HG03565 (cell line): ENCODE measurements at regions not wholly inside any gene's neighbourhood (a gene's known extent, or its start where the extent isn't known, plus 50 kb on each side); places are given as distances from the start of the nearest gene placed in this dataset.
A peak's percentile ranks its signal among the peaks of the same experiment; 100 is the strongest.

Experiments used
- ATAC-seq: cut with Tn5 transposase; IDR thresholded peaks from one replicate; pipeline ENCODE4 v1.9.1; 2021; ENCODE audit warnings: mild to moderate bottlenecking, moderate library complexity; ENCODE audit not compliant: unreplicated experiment

DNA sequence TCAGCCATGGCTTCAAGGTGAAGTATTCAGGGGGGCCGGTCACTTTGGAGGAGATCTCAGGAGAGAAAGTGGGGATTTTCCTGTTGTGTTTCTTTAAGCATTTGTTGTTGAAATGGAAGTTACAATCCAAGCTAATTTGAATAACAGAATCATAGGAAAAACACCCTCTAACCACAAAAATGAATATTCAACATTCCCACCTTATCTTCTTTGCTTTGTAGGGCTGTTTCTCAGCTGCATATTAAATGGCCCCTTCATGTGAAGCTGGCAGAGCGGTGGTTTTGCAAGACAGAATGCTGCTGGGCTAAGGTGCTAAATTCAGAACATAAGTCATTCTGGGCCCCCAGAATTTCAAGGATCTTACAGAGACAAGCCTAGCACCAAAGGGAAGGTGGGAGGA is 279.0 kb downstream of the RRAGC start:
- ATAC-seq = no peak

DNA sequence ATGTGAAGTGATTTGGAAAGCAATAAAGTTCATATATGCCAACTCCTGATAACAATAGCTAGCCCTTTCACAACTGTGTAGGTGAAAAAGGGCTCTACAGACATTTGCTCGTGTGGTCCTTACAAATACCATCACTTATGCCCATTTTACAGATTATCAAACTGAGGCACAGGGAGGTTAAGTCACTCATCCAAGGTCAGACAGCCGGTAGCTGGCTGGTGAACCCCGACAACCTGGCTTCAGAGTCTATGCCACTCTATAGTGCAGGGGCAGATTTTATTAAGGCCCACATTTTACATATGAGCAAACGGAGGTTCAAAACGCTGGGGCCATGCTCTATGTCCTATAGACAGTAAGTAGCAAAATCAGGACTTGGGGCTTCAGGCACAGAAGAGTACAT is 280.5 kb downstream of the RRAGC start:
- ATAC-seq = no peak

DNA sequence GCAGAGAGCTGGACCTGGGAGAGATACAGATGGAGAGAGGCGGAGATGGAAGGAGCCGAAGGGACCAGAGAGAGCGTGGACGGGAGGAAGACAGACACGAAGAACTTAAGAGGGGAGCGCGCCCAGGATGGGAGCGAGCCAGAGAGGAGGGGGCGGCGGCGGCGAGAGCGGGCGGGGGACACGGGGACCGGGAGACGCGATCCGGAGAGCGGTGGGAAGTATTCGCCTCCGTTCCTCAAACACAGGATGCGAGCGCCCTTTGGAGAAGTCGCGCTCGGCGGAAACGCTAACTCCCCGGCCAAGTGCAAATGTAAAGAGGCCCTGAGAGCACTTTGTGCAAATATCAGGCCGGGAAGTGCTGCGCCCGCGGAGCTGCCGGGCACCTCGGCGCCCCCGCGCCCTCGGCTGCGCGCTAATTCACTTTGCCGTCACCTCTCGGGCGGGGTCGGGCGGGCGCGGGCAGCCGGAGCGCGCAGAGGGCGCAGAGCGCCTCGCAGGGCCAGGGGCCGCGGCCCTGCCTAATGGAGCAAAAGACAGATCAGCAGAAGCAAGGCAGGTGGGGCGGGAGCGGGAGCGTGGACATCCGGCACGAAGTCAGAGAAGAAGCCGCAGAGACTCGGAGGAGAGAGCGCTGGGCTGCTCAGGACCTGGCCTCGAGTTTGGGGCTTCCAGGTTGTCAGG is 281.2 kb downstream of the RRAGC start:
- no peak for ATAC-seq

DNA sequence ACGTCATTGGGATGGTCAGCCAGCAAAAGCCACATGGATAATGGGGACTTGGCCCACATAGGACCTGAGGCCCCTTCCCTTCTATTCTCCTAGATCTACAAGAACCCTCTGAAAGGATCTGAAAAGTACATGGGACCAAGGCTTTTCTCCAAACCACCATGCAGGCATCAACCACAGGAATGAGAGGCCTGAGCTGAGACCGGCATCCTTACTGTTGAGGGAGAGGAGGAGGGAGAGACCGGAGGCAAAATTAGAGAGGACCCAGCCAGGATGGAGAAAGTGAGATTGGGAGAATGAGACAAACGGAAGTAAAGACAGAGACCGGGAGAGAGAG is 281.7 kb downstream of the RRAGC start:
- no peak for ATAC-seq

DNA sequence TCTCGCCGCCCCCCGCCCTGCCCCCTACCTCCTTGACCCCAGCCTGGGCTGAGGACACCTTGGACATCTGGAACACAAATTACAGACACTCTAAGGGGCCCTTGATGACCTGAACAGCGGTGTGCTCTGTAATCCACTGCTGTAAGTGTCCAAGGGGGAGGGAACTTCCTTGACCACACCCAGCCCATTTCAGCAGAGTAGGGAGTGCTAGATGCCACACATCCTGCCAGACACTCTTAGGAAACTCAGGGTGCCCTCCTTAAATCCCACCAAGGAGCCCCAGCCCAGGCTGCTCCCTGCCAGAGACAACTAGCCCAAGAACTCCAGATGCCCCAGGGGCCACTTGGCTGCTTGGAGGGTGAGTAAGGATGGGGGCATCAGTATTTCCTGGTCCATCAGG is 282.2 kb downstream of the RRAGC start:
- ATAC-seq = no peak

DNA sequence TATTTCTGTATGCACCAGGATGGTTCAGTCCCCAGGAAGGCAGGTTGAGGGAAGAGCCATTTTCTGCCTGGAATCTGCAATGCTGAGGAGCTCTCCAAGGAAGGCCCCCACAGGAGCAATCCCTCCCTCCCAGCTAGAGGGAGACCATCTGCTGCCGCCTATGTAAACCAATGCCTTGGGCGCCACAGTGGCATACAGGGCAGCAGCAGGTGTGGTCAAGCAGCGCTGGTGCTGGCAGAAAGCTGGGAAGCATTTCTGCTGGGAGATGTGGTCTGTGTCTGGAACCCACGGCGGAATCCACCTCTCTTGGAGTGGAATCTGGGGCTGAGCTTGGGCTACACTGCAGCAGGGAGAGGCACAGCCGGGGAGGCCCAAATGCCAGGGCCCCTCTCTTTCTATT is 283.3 kb downstream of the RRAGC start:
- no peak for ATAC-seq

DNA sequence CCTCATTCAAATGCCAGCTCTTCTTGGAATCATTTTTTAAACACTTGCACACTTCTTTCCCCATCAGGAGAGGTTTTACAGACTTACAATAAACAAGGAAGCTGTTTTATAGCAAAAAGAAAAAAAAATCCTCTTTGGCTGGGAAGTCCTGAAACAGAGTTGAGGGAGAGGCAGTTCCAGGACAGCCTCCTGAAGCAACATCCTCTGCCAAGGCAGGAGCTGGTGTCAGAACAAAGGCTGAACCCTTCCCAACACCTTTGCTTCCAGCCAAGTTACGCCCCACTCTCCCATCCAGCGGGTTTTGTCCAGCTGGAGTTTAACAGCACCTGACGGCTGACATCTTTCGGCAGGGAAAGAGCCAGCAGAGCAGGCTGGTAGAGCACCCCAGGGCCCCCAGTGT is 287.8 kb downstream of the RRAGC start:
- no peak for ATAC-seq

DNA sequence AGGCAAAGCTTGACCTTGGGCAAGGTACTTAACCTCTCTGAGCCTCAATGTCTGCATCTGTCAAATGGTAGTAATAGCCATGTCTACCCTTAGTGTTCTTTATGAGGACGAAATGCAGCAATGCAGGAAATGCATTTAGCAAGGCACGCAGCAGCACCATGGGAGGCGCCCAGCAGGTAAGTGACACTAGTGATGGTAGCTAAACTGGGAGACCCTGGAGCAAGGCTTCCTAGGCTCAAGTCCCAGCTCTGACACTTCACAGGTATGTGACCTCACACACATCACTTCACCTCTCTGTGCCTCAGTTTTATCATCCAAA is 289.0 kb downstream of the RRAGC start:
- no peak for ATAC-seq

DNA sequence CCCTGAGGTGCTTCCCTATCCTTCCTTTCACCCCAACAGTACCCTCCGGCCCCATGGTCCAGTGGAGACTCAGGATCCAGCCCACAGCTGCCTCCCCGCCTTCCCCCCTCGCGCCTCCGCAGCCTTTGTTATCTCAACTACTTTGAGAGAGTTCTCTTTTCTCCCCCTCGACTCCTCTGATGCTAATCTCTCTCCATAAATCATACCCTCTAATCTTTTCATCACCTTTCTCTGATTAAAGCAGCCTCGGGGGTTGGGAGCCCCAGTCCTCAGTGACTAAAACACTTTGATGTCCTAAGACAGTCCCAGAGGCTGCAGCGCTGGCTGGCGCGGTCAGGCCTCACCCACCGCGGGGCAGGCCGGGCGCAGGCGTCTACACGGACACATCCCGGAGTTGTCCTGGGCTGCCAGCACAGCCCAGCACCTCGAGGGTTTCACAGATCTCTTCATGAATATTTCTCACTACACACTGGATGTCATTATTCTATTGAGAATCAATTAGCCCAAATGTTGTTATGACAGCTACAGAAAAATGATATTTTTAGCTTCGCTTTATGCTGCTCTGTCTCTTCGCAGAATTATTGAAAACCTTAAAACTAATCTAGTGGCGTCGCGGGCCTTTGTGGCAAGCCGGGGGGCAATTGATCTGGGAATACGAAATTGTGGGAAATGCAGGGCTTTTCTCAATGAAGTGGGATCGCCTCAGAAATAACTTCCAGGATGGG is 289.5 kb downstream of the RRAGC start:
- ATAC-seq = no peak

DNA sequence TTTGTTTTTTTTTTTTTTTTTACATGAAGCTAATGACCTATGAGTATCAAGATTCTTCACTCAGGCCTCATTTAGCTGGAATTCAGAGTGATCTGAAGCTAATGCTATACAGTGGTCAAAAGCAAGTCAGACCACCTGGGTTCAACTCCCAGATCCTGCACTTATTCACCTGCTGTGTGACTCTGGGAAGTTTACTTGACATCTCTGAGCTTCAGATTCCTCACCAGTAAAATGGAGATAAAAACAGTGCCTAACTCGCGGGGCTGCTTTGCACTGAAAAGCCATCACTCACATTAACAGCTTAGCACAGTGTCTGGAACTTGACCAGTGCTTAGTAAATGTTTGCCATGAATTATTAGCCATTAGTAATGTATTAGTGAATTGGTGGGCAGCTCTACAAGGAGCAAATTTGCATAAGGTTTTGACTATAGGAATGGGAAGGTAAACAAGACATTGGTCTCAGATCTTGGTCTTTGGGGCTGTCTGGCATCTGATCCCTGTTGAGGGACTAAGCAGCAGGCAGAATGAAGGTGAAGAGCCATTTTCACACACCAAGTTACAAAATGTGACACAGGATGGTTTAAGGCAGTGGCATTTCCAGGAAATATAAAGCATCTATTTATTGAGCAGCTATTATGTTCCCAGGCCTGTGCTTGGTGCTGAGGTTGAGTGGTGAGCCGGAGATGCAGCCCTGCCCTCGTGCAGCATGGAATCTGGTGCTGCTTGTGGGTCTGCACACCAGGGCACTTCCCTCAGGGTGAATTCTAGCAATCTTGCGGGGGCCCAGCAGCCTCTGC is 291.3 kb downstream of the RRAGC start:
- no peak for ATAC-seq

DNA sequence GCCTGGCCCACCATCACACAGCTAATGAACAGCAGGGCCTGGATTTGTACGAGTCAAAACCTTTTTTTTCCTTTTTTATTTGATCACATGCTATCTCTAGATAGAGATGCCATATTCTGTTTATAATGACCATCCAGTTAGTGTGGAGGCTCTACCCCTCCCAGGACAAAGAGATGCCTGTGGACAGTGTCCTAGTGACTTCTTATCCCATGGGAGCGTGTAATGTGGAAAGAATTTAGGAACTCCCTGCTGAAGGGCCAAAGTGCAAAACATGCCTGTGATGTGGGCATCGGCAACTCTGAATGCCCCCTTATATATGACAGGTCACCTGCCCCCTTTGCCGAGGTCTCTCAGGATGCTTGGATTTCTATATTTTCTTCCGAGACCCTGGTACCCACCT is 292.2 kb downstream of the RRAGC start:
- no peak for ATAC-seq

DNA sequence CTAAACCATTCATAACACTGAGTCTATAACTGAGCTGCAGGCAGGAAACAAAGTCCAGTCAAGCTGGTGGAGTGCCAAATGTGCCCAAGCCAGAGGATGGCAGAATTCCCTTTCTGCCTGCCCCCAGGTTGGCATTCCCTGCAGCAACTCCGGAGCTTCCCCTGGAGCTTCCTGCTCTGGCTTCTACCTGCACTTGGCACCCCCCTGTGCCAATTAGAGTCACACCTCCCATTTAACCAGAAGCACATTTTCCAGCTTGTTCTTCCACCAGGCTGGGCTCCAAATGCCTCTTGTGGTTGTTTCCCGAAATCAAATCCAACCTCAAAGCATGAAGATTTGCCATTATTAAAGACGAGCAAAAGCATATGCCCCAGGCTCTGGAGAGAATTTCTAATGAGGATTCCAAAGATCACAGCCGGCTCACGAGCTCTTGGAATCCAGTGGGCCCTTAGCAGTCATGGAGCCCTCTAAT is 294.5 kb downstream of the RRAGC start:
- ATAC-seq = no peak

DNA sequence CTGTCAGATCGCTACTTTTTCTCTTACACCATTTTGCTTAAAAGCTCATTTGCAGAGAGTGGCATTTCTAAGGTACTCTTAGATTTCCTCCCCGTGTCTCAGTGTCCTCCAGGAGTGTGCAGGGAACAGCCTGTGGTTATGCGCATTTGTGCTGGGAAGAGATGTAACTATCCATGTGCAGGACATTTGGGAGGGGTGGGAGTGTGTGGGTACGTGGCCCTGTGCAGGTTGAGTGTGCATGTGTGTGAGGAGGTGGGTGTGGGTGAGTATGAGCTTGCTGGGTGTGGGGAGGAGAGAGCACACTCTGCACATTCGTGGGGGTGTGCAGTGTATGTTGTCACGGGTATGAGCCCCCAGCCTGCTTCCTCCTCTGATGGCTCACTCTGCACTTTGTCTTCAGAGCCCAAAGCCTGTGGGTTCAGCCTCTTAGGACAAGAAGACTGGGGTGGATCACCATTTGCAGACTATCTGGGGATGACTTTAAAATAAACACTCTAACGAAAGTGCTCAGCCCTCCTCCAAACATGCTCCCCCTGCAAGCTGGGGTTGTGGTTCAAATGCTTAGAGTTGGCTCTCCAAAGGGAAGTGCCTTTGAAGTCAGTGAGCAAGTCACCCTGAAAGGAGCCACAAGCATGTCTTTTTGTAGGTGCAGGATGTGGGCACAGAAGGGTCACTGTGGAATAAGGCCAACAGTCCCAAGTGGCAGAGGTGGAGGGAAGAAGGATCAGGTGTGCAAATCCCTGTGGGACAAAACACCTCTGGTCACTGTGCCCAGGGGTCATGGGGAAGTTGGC is 295.4 kb downstream of the RRAGC start:
- no peak for ATAC-seq

DNA sequence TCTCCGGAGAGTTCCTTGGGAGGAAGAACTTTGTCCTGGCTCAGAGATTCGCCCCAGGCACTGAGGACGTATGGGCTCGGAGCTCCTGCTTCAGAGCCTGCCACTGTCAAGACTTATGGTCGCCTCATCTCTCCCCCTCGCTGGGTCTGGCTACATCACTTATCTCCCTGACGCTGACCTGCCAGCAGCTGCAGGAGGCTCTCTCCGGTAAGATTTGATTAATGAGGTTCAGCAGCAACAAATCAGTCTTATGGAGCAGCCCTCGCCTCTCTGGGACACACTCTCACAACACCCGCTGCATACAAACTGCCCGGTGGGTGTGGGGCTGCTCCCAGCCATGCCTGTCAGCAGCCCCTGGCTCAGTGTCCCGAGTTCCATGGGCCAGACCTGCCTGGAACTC is 297.8 kb downstream of the RRAGC start:
- ATAC-seq = no peak

DNA sequence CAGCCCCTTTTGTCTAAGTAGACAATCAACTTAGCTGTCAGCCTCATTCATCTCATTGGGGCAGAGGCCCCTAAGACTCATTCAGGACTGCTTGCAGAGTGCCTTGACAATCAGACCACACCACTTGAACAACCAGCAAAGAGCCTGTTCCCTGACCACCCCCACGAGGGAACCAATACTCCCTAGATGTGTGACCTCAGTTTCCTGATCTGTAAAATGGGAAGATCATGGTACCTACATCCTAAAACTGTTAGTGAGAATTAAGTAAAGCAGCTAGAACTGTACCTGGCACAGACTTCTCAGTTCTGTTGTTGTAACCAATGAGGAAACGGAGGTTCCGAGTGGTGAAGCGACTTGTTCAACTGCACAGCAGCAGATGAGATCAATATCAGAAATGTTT is 298.5 kb downstream of the RRAGC start:
- no peak for ATAC-seq

DNA sequence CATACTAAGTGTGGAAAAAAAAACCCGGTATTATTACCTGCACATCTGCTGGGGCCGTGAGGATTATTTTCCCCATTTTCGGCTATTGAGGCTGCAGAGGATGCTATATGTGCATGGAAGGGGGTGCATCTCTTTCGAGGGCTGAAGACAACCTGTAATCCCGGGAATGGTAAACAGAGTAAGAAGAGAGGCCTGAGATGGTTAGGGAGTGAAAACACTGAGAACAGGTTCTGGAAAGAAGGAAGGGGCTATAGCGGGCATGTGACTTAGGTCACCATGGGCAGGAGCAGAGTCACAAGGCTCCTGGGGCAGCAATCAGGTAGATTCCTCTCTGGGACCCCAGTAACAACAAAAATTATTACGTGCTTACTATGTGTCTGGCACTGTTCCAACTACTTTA is 299.1 kb downstream of the RRAGC start:
- ATAC-seq = no peak

DNA sequence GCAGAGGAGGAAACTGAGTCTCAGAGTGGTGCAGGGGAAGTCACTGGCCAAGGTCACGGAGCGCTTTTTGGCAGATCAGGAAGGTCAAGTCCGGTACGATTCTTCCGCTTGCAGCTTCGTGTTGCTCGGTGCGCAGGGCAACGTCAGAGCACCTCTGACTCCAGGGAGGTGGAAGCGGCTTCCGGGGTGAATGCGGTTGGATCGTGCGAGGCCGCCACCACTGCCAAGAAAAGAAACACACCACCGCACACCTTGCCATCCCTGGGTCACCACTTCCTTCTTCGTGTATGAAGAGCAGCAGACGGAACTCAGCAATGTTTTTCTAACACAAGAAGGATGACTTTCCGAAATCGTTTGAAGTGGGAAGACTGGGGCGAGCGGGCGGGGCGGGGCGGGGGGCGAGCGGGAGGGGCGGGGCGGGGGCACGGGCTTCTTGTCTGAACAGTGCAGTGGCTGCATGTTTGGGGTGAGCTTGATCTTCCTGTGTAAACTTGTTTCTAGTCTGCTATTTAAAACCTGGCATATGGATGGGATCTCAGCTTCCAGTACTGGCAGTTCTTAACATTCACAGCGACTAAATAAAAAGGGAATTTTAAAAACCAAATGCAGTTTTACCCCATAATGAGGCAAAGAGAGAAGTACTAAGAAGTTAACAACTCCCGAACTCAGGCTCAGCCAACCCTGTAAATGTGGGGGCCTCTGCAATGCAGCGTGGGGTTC is 300.0 kb downstream of the RRAGC start:
- peak; percentile 37 for ATAC-seq

DNA sequence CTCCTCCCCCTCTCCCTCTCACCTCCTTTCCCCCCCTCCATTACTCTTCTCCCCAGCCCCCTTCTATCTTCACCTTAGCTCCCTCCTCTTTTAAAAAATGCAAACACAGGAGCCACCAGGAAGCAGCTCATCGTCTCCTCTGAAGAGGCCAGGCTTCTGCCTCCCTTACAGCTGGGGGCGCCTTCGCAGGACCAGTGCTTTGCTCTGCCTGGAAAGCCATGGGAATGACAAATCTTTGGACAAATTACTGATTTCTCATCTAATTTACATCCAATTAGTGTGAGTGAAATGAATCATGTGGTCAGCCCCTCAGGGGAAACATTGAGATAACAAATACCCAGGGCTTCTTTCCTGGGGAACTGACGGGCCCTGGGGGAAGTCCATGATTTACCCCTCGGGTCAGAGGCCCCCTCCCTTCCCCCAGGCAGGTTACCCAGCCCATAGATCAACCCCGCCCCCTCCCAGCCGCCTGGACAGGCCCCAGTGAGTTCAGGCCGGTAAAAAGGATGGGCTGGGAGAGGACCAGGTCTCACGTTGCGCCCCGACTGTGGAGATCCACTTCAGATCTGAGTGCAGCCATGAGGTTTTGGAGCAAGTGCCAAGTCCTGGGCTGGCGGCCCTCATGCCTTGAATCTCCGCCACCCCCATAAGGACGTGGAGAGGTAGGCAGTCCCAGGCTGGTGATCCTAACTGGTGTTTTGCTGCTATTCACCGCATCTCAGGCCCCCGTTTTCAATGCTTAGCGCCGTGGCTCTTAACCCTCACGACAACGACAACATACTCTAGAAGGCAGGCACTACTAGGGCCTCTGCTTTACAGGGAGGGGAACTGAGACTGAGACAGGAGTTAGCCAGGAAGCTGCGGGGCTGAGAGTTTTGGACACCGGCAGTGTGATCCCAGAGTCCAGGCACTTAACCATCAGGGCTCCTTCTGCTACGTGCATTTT is 300.8 kb downstream of the RRAGC start:
- ATAC-seq = peak; percentile 27

DNA sequence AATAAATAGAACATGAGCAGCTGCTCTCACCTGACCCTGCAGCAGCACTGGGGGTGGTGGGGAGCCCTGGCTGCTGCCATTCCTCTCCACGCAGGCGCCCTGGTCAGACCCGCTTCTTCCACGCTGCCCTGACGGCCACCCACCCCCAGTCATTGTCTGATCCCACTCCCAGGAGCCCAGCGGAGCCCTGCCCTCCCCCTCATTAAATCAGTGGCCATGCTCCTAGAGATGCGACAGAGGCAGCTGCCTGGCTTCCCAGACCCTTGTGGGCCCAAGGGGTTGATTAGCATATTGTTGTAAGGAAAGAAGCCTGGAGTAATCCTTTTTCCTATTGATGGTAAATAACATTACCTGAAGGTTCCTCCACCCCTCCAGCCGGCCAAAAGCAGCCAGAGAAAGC is 301.5 kb downstream of the RRAGC start:
- no peak for ATAC-seq

DNA sequence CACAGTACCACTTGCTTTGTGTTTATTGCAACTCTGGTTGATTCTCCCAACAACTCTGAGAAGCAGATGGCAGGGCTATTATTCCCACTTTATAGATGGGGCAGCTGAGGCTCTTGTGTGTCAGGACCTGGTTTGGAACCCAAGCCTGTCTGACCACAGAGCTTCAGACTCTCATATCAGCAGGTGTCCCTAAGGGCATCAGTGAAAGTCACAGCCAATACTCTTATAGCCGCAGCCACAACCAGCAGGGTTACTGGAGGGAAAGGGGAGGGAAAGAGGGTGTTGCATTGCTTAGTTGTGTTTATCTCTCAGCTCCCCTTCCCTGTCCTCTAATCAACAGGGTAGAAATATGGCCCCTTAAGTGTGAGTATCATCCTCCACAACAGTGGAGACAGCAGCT is 304.0 kb downstream of the RRAGC start:
- no peak for ATAC-seq
